ENCODE measurements at regions not wholly inside any gene's neighbourhood (a gene's known extent, or its start where the extent isn't known, plus 50 kb on each side); places are given as distances from the start of the nearest gene placed in this dataset.

DNA sequence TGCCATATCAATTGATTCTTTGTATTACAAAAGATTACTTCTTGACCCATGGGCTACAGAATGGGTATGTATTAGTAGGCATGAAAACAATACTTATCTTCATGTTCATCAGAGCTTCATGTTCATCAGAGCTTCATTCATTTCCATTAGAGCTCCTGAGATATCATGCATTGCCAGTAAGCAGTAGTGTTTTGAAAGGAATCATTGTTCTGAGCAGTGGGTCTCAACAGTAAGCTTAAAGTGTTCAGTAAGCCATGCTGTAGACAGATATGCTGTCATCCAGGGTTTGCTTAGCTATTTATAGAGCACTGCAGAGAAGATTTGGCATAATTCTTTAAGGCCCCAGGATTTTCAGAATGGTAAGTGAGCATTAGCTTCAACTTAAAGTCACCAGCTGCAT lies 596.1 kb downstream of the ZNF385D start:
- TF ChIP-seq RBBP5 (IDR thresholded peaks at IDR 0.05; ENCODE audit: borderline replicate concordance, low read depth, low read length), result no peak
- no peak for TF ChIP-seq ZNF274 (IDR thresholded peaks at IDR 0.05; ENCODE audit: borderline replicate concordance, extremely low read depth, low read length)
- TF ChIP-seq, protein P1, sequence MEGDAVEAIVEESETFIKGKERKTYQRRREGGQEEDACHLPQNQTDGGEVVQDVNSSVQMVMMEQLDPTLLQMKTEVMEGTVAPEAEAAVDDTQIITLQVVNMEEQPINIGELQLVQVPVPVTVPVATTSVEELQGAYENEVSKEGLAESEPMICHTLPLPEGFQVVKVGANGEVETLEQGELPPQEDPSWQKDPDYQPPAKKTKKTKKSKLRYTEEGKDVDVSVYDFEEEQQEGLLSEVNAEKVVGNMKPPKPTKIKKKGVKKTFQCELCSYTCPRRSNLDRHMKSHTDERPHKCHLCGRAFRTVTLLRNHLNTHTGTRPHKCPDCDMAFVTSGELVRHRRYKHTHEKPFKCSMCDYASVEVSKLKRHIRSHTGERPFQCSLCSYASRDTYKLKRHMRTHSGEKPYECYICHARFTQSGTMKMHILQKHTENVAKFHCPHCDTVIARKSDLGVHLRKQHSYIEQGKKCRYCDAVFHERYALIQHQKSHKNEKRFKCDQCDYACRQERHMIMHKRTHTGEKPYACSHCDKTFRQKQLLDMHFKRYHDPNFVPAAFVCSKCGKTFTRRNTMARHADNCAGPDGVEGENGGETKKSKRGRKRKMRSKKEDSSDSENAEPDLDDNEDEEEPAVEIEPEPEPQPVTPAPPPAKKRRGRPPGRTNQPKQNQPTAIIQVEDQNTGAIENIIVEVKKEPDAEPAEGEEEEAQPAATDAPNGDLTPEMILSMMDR (IDR thresholded peaks at IDR 0.05; ENCODE audit: control extremely low read depth in 1 of 3, insufficient read depth in 1 of 3, low read depth in 1 of 3, low read length in 3 of 3), result no peak
- no peak for TF ChIP-seq SP4 (IDR thresholded peaks at IDR 0.05; ENCODE audit: low read length)
- TF ChIP-seq SRF (IDR thresholded peaks at IDR 0.05; ENCODE audit: low read depth, low read length), result no peak
- no peak for TF ChIP-seq CHD1 (IDR thresholded peaks at IDR 0.05; ENCODE audit: low read depth, low read length)
- no peak for TF ChIP-seq POLR2A (IDR thresholded peaks at IDR 0.05; ENCODE audit: control extremely low read depth in 1 of 2, low read depth in 2 of 2, low read length in 2 of 2)
- no peak for TF ChIP-seq EP300 (IDR thresholded peaks at IDR 0.05; ENCODE audit: borderline replicate concordance in 1 of 2, low read depth in 2 of 2, low read length in 2 of 2)
- no peak for TF ChIP-seq USF2 (IDR thresholded peaks at IDR 0.05; ENCODE audit: low read length)
- no peak for TF ChIP-seq RAD21 (IDR thresholded peaks at IDR 0.05 in 1 of 2, conservative IDR thresholded peaks at IDR 0.05 in 1 of 2; ENCODE audit: low read depth in 2 of 2, low read length in 2 of 2)
- TF ChIP-seq SP1 (IDR thresholded peaks at IDR 0.05; ENCODE audit: low read depth, low read length), result no peak
- no peak for TF ChIP-seq EZH2 (IDR thresholded peaks at IDR 0.05; ENCODE audit: low read depth, low read length, severe bottlenecking)
- TF ChIP-seq YY1 (IDR thresholded peaks at IDR 0.05; ENCODE audit: low read depth, low read length), result no peak
